Neural cell (in vitro differentiated cells): ENCODE measurements at regions not wholly inside any gene's neighbourhood (a gene's known extent, or its start where the extent isn't known, plus 50 kb on each side); places are given as distances from the start of the nearest gene placed in this dataset.

ENCODE experiments used
- EP300 ChIP-seq: fragments of 450-650 bp; conservative IDR thresholded peaks from 2 replicates; pipeline ENCODE4 v1.6.1; 2014; ENCODE audit warnings: antibody characterized with exemption, mild to moderate bottlenecking, moderate library complexity; ENCODE audit not compliant: poor library complexity, severe bottlenecking
- EZH2 ChIP-seq: fragments of 200-600, 300-800 bp; shearing (Covaris generic), sonication (generic); IDR thresholded peaks from 2 replicates; pipeline ENCODE4 v1.6.1; 2014; ENCODE audit warnings: antibody characterized with exemption, low read length, borderline replicate concordance, mild to moderate bottlenecking; ENCODE audit not compliant: insufficient read depth, poor library complexity, severe bottlenecking
- POLR2AphosphoS5 ChIP-seq: IDR thresholded peaks from 2 replicates; pipeline ENCODE4 v1.6.1; 2012
- SMC3 ChIP-seq: fragments of 450-650 bp; conservative IDR thresholded peaks from 2 replicates; pipeline ENCODE4 v1.6.1; 2014; ENCODE audit warnings: antibody characterized with exemption, mild to moderate bottlenecking, moderate library complexity; ENCODE audit not compliant: poor library complexity
- TF ChIP-seq, protein P1 (sequence below): fragments of 450-650 bp; IDR thresholded peaks from 2 replicates; pipeline ENCODE4 v1.5.1; 2014; ENCODE audit warnings: antibody characterized with exemption, mild to moderate bottlenecking, moderate library complexity; ENCODE audit not compliant: poor library complexity, severe bottlenecking

DNA sequence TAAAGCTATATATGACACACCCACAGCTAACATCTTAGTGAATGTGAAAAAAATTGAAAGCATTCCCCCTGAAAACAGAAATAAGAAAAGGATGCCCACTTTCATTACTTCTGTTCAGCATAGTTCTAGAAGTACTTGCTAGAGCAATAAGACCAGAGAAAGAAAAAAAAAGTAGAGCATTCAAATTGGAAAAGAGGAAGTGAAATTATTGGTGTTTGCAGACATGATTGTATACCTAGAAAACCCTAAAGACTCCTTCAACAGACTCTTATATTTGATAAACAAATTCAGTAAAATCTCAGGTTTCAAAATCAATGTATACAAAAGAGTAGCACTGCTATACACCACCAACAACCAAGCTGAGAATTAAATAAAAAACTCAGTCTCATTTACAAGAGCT is 1461.0 kb downstream of the AMY1C start:
- TF ChIP-seq, protein P1, sequence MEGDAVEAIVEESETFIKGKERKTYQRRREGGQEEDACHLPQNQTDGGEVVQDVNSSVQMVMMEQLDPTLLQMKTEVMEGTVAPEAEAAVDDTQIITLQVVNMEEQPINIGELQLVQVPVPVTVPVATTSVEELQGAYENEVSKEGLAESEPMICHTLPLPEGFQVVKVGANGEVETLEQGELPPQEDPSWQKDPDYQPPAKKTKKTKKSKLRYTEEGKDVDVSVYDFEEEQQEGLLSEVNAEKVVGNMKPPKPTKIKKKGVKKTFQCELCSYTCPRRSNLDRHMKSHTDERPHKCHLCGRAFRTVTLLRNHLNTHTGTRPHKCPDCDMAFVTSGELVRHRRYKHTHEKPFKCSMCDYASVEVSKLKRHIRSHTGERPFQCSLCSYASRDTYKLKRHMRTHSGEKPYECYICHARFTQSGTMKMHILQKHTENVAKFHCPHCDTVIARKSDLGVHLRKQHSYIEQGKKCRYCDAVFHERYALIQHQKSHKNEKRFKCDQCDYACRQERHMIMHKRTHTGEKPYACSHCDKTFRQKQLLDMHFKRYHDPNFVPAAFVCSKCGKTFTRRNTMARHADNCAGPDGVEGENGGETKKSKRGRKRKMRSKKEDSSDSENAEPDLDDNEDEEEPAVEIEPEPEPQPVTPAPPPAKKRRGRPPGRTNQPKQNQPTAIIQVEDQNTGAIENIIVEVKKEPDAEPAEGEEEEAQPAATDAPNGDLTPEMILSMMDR = no peak
- TF ChIP-seq EZH2 (no peak), POLR2AphosphoS5 (no peak), SMC3 (no peak), EP300 (no peak)
